Esophagus squamous epithelium (tissue), 4 donors: ENCODE measurements at regions not wholly inside any gene's neighbourhood (a gene's known extent, or its start where the extent isn't known, plus 50 kb on each side); places are given as distances from the start of the nearest gene placed in this dataset.
"Not testable (repeated sequence)": the region's sequence is repeated elsewhere in the genome, so short reads cannot be mapped to it uniquely, and the experiment has no call there.

Source experiments
- CTCF ChIP-seq, 6 experiments: fragments of 450-650 bp in 4 of 6; fragments of 200-600 bp in 2 of 6; sonication (generic) in 2 of 6; IDR thresholded peaks; one replicate each; pipeline ENCODE4 v1.5.1; 2016 to 2019; ENCODE audit warnings: antibody characterized with exemption in 6 of 6, mild to moderate bottlenecking in 4 of 6, moderate library complexity in 4 of 6
- POLR2A ChIP-seq, 4 donors: fragments of 450-650 bp; IDR thresholded peaks; one replicate each; pipeline ENCODE4 v1.6.1; 2017; ENCODE audit warnings: antibody characterized with exemption in 4 of 4, mild to moderate bottlenecking in 4 of 4, moderate library complexity in 3 of 4

DNA sequence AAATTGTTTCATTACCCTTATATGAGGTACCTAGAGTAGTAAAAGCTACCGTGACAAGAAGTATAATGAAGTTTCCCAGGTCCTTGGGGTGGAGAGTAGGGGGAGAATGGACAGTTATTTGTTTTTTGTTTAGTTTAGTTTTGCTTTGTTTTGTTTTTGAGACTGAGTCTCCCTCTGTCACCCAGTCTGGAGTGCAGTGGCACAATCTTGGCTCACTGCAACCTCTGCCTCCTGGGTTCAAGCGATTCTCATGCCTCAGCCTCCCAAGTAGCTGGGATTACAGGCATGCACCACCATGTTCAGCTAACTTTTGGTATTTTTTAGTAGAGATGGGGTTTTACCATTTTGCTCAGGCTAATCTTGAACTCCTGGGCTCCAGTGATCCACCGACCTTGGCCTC lies 94.2 kb downstream of the VPREB1 start:
- not testable (repeated sequence) for TF ChIP-seq CTCF, POLR2A (IDR thresholded peaks at IDR 0.05)
